SK-N-SH treated with all-trans-retinoic acid at 6 μM for 48 hours (cell line): ENCODE measurements at regions not wholly inside any gene's neighbourhood (a gene's known extent, or its start where the extent isn't known, plus 50 kb on each side); places are given as distances from the start of the nearest gene placed in this dataset.

ENCODE experiments used
- ATAC-seq: fragments of 200-7000 bp; cut with Tn5 transposase; 3 replicates; pipeline ENCODE4 v1.9.1; 2020; ENCODE audit warnings: mild to moderate bottlenecking, moderate library complexity
- BACH2 ChIP-seq: fragments of 250-450 bp; sonication (Bioruptor Pico); IDR thresholded peaks from 2 replicates; pipeline ENCODE4 v1.9.0; 2021; ENCODE audit warnings: mild to moderate bottlenecking, borderline replicate concordance
- CREB5 ChIP-seq: fragments of 250-450 bp; sonication (Bioruptor Pico); IDR thresholded peaks from 2 replicates; pipeline ENCODE4 v1.5.1; 2020; ENCODE audit warnings: low read depth, mild to moderate bottlenecking, moderate library complexity
- CSDC2 ChIP-seq: fragments of 250-450 bp; sonication (Bioruptor Pico); IDR thresholded peaks from 2 replicates; pipeline ENCODE4 v1.5.0; 2020; ENCODE audit warnings: mild to moderate bottlenecking, moderate library complexity
- ESRRG ChIP-seq: fragments of 250-450 bp; sonication (Bioruptor Pico); IDR thresholded peaks from 2 replicates; pipeline ENCODE4 v1.6.1; 2021; ENCODE audit warnings: mild to moderate bottlenecking
- GLIS3 ChIP-seq: fragments of 250-450 bp; sonication (Bioruptor Pico); IDR thresholded peaks from 2 replicates; pipeline ENCODE4 v1.5.0; 2020; ENCODE audit warnings: mild to moderate bottlenecking, moderate library complexity
- ISL1 ChIP-seq: fragments of 250-450 bp; sonication (Bioruptor Pico); IDR thresholded peaks from 2 replicates; pipeline ENCODE4 v2.1.2; 2022; ENCODE audit warnings: mild to moderate bottlenecking, moderate library complexity
- OSR1 ChIP-seq: fragments of 250-450 bp; sonication (Bioruptor Pico); IDR thresholded peaks from 2 replicates; pipeline ENCODE4 v1.8.0; 2022; ENCODE audit warnings: moderate library complexity, mild to moderate bottlenecking, inconsistent platforms
- PATZ1 ChIP-seq: fragments of 250-450 bp; sonication (Bioruptor Pico); IDR thresholded peaks from 2 replicates; pipeline ENCODE4 v1.8.0; 2020; ENCODE audit warnings: mild to moderate bottlenecking, moderate library complexity, borderline replicate concordance
- RARB ChIP-seq: fragments of 250-450 bp; sonication (Bioruptor Pico); IDR thresholded peaks from 2 replicates; pipeline ENCODE4 v1.8.0; 2021; ENCODE audit warnings: mild to moderate bottlenecking, moderate library complexity
- SNAI2 ChIP-seq: fragments of 250-450 bp; sonication (Bioruptor Pico); IDR thresholded peaks from 2 replicates; pipeline ENCODE4 v1.5.0; 2020; ENCODE audit warnings: mild to moderate bottlenecking, moderate library complexity
- TCF4 ChIP-seq: fragments of 250-450 bp; sonication (Bioruptor Pico); IDR thresholded peaks from 2 replicates; pipeline ENCODE4 v1.8.0; 2021; ENCODE audit warnings: mild to moderate bottlenecking, moderate library complexity, borderline replicate concordance
- TOX ChIP-seq: fragments of 250-450 bp; sonication (Bioruptor Pico); IDR thresholded peaks from 2 replicates; pipeline ENCODE4 v1.8.0; 2021; ENCODE audit warnings: mild to moderate bottlenecking, moderate library complexity, borderline replicate concordance
- ZC3H10 ChIP-seq: fragments of 250-450 bp; sonication (Bioruptor Pico); IDR thresholded peaks from 2 replicates; pipeline ENCODE4 v1.5.1; 2021; ENCODE audit warnings: mild to moderate bottlenecking, moderate library complexity
- ZFP3 ChIP-seq: fragments of 250-450 bp; sonication (Bioruptor Pico); IDR thresholded peaks from 2 replicates; pipeline ENCODE4 v1.5.0; 2020; ENCODE audit warnings: mild to moderate bottlenecking, moderate library complexity
- ZFP30 ChIP-seq: fragments of 450-650 bp; formaldehyde crosslinking; IDR thresholded peaks from 2 replicates; pipeline ENCODE4 v1.5.0; 2022; ENCODE audit warnings: mild to moderate bottlenecking, moderate library complexity
- ZNF565 ChIP-seq: fragments of 450-650 bp; formaldehyde crosslinking; conservative IDR thresholded peaks from 2 replicates; pipeline ENCODE4 v1.5.0; 2020; ENCODE audit warnings: low read depth, mild to moderate bottlenecking, moderate library complexity
- ZNF70 ChIP-seq: fragments of 450-650 bp; formaldehyde crosslinking; IDR thresholded peaks from 2 replicates; pipeline ENCODE4 v1.5.0; 2020; ENCODE audit warnings: mild to moderate bottlenecking, moderate library complexity
- ZNF8 ChIP-seq: fragments of 450-650 bp; formaldehyde crosslinking; IDR thresholded peaks from 2 replicates; pipeline ENCODE4 v1.5.0; 2020; ENCODE audit warnings: mild to moderate bottlenecking, moderate library complexity
- TF ChIP-seq, protein P1 (sequence below): fragments of 250-450 bp; sonication (Bioruptor Pico); IDR thresholded peaks from 2 replicates; pipeline ENCODE4 v1.5.0; 2020; ENCODE audit warnings: mild to moderate bottlenecking, moderate library complexity
- TF ChIP-seq, protein P2 (sequence below): fragments of 250-450 bp; sonication (Bioruptor Pico); IDR thresholded peaks from 2 replicates; pipeline ENCODE4 v1.5.1; 2021; ENCODE audit warnings: mild to moderate bottlenecking, moderate library complexity
- TF ChIP-seq, protein P3 (sequence below): fragments of 250-450 bp; sonication (Bioruptor Pico); IDR thresholded peaks from 2 replicates; pipeline ENCODE4 v1.8.0; 2021; ENCODE audit warnings: low read depth, mild to moderate bottlenecking, moderate library complexity, borderline replicate concordance

GRCh38 chr3:161875483-161875882 lies 378.9 kb downstream of the OTOL1 start:
- no peak for ATAC-seq
- no peak for TF ChIP-seq CREB5 (CRISPR knock-in tag)
- no peak for TF ChIP-seq BACH2 (CRISPR knock-in tag)
- no peak for TF ChIP-seq ESRRG (CRISPR knock-in tag)
- no peak for TF ChIP-seq OSR1
- no peak for TF ChIP-seq ZNF8
- no peak for TF ChIP-seq TOX (CRISPR knock-in tag)
- TF ChIP-seq, protein P1, sequence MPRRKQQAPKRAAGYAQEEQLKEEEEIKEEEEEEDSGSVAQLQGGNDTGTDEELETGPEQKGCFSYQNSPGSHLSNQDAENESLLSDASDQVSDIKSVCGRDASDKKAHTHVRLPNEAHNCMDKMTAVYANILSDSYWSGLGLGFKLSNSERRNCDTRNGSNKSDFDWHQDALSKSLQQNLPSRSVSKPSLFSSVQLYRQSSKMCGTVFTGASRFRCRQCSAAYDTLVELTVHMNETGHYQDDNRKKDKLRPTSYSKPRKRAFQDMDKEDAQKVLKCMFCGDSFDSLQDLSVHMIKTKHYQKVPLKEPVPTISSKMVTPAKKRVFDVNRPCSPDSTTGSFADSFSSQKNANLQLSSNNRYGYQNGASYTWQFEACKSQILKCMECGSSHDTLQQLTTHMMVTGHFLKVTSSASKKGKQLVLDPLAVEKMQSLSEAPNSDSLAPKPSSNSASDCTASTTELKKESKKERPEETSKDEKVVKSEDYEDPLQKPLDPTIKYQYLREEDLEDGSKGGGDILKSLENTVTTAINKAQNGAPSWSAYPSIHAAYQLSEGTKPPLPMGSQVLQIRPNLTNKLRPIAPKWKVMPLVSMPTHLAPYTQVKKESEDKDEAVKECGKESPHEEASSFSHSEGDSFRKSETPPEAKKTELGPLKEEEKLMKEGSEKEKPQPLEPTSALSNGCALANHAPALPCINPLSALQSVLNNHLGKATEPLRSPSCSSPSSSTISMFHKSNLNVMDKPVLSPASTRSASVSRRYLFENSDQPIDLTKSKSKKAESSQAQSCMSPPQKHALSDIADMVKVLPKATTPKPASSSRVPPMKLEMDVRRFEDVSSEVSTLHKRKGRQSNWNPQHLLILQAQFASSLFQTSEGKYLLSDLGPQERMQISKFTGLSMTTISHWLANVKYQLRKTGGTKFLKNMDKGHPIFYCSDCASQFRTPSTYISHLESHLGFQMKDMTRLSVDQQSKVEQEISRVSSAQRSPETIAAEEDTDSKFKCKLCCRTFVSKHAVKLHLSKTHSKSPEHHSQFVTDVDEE (CRISPR knock-in tag) = no peak

DNA sequence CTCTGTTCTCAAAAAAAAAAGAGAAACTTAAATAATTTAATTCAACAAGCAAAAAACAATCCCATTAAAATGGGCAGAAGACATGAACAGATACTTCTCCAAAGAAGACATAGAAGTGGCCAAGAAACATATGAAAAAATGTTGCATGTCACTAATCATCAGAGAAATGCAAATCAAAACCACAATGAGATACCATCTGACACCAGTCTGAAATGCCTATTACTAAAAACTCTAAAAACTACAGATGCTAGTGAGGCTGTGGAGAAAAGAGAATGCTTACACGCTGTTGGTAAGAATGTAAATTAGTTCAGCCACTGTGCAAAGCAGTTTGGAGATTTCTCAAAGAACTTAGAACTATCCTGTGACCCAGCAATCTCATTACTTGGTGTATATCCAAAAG lies 382.9 kb downstream of the OTOL1 start:
- ATAC-seq = no peak
- TF ChIP-seq TOX (CRISPR knock-in tag) (no peak), ZC3H10 (CRISPR knock-in tag) (no peak), ZNF70 (CRISPR knock-in tag) (no peak), PATZ1 (no peak)
- TF ChIP-seq, protein P2, sequence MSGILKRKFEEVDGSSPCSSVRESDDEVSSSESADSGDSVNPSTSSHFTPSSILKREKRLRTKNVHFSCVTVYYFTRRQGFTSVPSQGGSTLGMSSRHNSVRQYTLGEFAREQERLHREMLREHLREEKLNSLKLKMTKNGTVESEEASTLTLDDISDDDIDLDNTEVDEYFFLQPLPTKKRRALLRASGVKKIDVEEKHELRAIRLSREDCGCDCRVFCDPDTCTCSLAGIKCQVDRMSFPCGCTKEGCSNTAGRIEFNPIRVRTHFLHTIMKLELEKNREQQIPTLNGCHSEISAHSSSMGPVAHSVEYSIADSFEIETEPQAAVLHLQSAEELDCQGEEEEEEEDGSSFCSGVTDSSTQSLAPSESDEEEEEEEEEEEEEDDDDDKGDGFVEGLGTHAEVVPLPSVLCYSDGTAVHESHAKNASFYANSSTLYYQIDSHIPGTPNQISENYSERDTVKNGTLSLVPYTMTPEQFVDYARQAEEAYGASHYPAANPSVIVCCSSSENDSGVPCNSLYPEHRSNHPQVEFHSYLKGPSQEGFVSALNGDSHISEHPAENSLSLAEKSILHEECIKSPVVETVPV (CRISPR knock-in tag) = no peak

GRCh38 chr3:161884830-161885229 lies 388.2 kb downstream of the OTOL1 start:
- no peak for ATAC-seq
- TF ChIP-seq SNAI2 (CRISPR knock-in tag) (no peak), ZNF565 (CRISPR knock-in tag) (no peak), ZFP30 (no peak), ZNF70 (CRISPR knock-in tag) (no peak), ZFP3 (CRISPR knock-in tag) (no peak), ESRRG (CRISPR knock-in tag) (no peak), ISL1 (CRISPR knock-in tag) (no peak), ZNF8 (no peak), BACH2 (CRISPR knock-in tag) (no peak), PATZ1 (no peak), GLIS3 (CRISPR knock-in tag) (no peak), RARB (CRISPR knock-in tag) (no peak), CSDC2 (CRISPR knock-in tag) (no peak), TCF4 (CRISPR knock-in tag) (no peak), CREB5 (CRISPR knock-in tag) (no peak)
- TF ChIP-seq, protein P3, sequence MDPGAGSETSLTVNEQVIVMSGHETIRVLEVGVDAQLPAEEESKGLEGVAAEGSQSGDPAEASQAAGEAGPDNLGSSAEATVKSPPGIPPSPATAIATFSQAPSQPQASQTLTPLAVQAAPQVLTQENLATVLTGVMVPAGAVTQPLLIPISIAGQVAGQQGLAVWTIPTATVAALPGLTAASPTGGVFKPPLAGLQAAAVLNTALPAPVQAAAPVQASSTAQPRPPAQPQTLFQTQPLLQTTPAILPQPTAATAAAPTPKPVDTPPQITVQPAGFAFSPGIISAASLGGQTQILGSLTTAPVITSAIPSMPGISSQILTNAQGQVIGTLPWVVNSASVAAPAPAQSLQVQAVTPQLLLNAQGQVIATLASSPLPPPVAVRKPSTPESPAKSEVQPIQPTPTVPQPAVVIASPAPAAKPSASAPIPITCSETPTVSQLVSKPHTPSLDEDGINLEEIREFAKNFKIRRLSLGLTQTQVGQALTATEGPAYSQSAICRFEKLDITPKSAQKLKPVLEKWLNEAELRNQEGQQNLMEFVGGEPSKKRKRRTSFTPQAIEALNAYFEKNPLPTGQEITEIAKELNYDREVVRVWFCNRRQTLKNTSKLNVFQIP (CRISPR knock-in tag) = no peak
- TF ChIP-seq, protein P1 (CRISPR knock-in tag) = no peak
- TF ChIP-seq, protein P2 (CRISPR knock-in tag) = no peak
